ENCODE measurements at regions not wholly inside any gene's neighbourhood (a gene's known extent, or its start where the extent isn't known, plus 50 kb on each side); places are given as distances from the start of the nearest gene placed in this dataset.
A peak's percentile ranks its signal among the peaks of the same experiment; 100 is the strongest.
"Not testable (repeated sequence)": the region's sequence is repeated elsewhere in the genome, so short reads cannot be mapped to it uniquely, and the experiment has no call there.

GRCh38 chr13:44826591-44827350, 162.5 kb downstream of the NUFIP1 start:
- no peaks in the 10 kb centered on the region for H3K4me1 ChIP-seq (ENCODE audit: control insufficient read depth, insufficient read depth, low read length, poor library complexity, severe bottlenecking)
- no peaks in the 10 kb centered on the region for H3K36me3 ChIP-seq (ENCODE audit: control insufficient read depth, insufficient read depth, low read length)
- no peak overlapping the region for H3K27ac ChIP-seq (ENCODE audit: low read depth, low read length, severe bottlenecking)
- WGBS, 2 experiments (ENCODE audit: insufficient coverage in 2 of 2) = 81 to 88% methylated on average over 4 of the region's 11 CpGs
- H3K4me3 ChIP-seq (ENCODE audit: extremely low read depth, insufficient read depth, low read length, poor library complexity, severe bottlenecking) = no peak overlapping the region
- peaks cover 6% of the 10 kb centered on the region for H3K9me3 ChIP-seq (ENCODE audit: control insufficient read depth, low read length)

GRCh38 chr13:44825953-44826352, 163.3 kb downstream of the NUFIP1 start:
- WGBS, 2 experiments (ENCODE audit: insufficient coverage in 2 of 2) = 88 to 90% methylated on average over 3 to 4 of the region's 5 CpGs
- H3K36me3 ChIP-seq (ENCODE audit: control insufficient read depth, insufficient read depth, low read length) = no peaks in the 10 kb centered on the region
- H3K9me3 ChIP-seq (ENCODE audit: control insufficient read depth, low read length) = peaks cover 6% of the 10 kb centered on the region

GRCh38 chr13:44823555-44823954, 165.7 kb downstream of the NUFIP1 start:
- not testable (repeated sequence) for H3K27ac ChIP-seq (ENCODE audit: low read depth, low read length, severe bottlenecking); H3K9me3 ChIP-seq (ENCODE audit: control insufficient read depth, low read length); H3K4me3 ChIP-seq (ENCODE audit: extremely low read depth, insufficient read depth, low read length, poor library complexity, severe bottlenecking); H3K36me3 ChIP-seq (ENCODE audit: control insufficient read depth, insufficient read depth, low read length)
- 93 to 100% methylated on average over 5 to 6 of the region's 7 CpGs for WGBS, 2 experiments (ENCODE audit: insufficient coverage in 2 of 2)
- peaks cover 14% of the 10 kb centered on the region for H3K4me1 ChIP-seq (ENCODE audit: control insufficient read depth, insufficient read depth, low read length, poor library complexity, severe bottlenecking)

More at GRCh38 chr13:44825953-44826352, 163.3 kb downstream of the NUFIP1 start:
- Histone ChIP-seq H3K4me1 (ENCODE audit: control insufficient read depth, insufficient read depth, low read length, poor library complexity, severe bottlenecking) (no peaks in the 10 kb centered on the region), H3K27ac (ENCODE audit: low read depth, low read length, severe bottlenecking) (no peak overlapping the region), H3K4me3 (ENCODE audit: extremely low read depth, insufficient read depth, low read length, poor library complexity, severe bottlenecking) (no peak overlapping the region)

GRCh38 chr13:44822291-44822690, 167.0 kb downstream of the NUFIP1 start:
- Histone ChIP-seq H3K27ac (ENCODE audit: low read depth, low read length, severe bottlenecking) (no peak overlapping the region), H3K36me3 (ENCODE audit: control insufficient read depth, insufficient read depth, low read length) (no peaks in the 10 kb centered on the region), H3K9me3 (ENCODE audit: control insufficient read depth, low read length) (no peaks in the 10 kb centered on the region), H3K4me3 (ENCODE audit: extremely low read depth, insufficient read depth, low read length, poor library complexity, severe bottlenecking) (no peak overlapping the region), H3K4me1 (ENCODE audit: control insufficient read depth, insufficient read depth, low read length, poor library complexity, severe bottlenecking) (peaks cover 23% of the 10 kb centered on the region)
- 93 to 99% methylated on average over 10 of the region's 12 CpGs for WGBS, 2 experiments (ENCODE audit: insufficient coverage in 2 of 2)

- Histone ChIP-seq H3K9me3 (ENCODE audit: control insufficient read depth, low read length) (no peaks in the 10 kb centered on the region), H3K36me3 (ENCODE audit: control insufficient read depth, insufficient read depth, low read length) (no peaks in the 10 kb centered on the region), H3K4me3 (ENCODE audit: extremely low read depth, insufficient read depth, low read length, poor library complexity, severe bottlenecking) (no peak overlapping the region), H3K27ac (ENCODE audit: low read depth, low read length, severe bottlenecking) (no peak overlapping the region), H3K4me1 (ENCODE audit: control insufficient read depth, insufficient read depth, low read length, poor library complexity, severe bottlenecking) (peaks cover 41% of the 10 kb centered on the region)
- 82 to 100% methylated on average over 1 to 2 of the region's 6 CpGs for WGBS, 2 experiments (ENCODE audit: insufficient coverage in 2 of 2)
These were observed 169.5 kb downstream of the NUFIP1 start for GRCh38 chr13:44819772-44820171.

GRCh38 chr13:44819245-44819644, 170.0 kb downstream of the NUFIP1 start:
- WGBS, 2 experiments (ENCODE audit: insufficient coverage in 2 of 2) = 88 to 90% methylated on average over 2 of the region's 3 CpGs
- no peak overlapping the region for H3K27ac ChIP-seq (ENCODE audit: low read depth, low read length, severe bottlenecking)
- H3K4me3 ChIP-seq (ENCODE audit: extremely low read depth, insufficient read depth, low read length, poor library complexity, severe bottlenecking) = no peak overlapping the region
- peaks cover 41% of the 10 kb centered on the region for H3K4me1 ChIP-seq (ENCODE audit: control insufficient read depth, insufficient read depth, low read length, poor library complexity, severe bottlenecking)
- no peaks in the 10 kb centered on the region for H3K36me3 ChIP-seq (ENCODE audit: control insufficient read depth, insufficient read depth, low read length)
- no peaks in the 10 kb centered on the region for H3K9me3 ChIP-seq (ENCODE audit: control insufficient read depth, low read length)

- H3K4me1 ChIP-seq (ENCODE audit: control insufficient read depth, insufficient read depth, low read length, poor library complexity, severe bottlenecking) = peaks cover 45% of the 10 kb centered on the region
- no peaks in the 10 kb centered on the region for H3K36me3 ChIP-seq (ENCODE audit: control insufficient read depth, insufficient read depth, low read length)
- H3K27ac ChIP-seq (ENCODE audit: low read depth, low read length, severe bottlenecking) = no peak overlapping the region
- H3K4me3 ChIP-seq (ENCODE audit: extremely low read depth, insufficient read depth, low read length, poor library complexity, severe bottlenecking) = no peak overlapping the region
- WGBS, 2 experiments (ENCODE audit: insufficient coverage in 2 of 2) = 57 to 71% methylated on average over 4 to 5 of the region's 6 CpGs
- H3K9me3 ChIP-seq (ENCODE audit: control insufficient read depth, low read length) = no peaks in the 10 kb centered on the region
These were observed 170.8 kb downstream of the NUFIP1 start for GRCh38 chr13:44818428-44818827.

GRCh38 chr13:44818016-44818415, 171.3 kb downstream of the NUFIP1 start:
- H3K4me1 ChIP-seq (ENCODE audit: control insufficient read depth, insufficient read depth, low read length, poor library complexity, severe bottlenecking) = peaks cover 45% of the 10 kb centered on the region
- H3K36me3 ChIP-seq (ENCODE audit: control insufficient read depth, insufficient read depth, low read length) = no peaks in the 10 kb centered on the region
- no peaks in the 10 kb centered on the region for H3K9me3 ChIP-seq (ENCODE audit: control insufficient read depth, low read length)
- 74 to 76% methylated on average over 5 of the region's 5 CpGs for WGBS, 2 experiments (ENCODE audit: insufficient coverage in 2 of 2)
- no peak overlapping the region for H3K27ac ChIP-seq (ENCODE audit: low read depth, low read length, severe bottlenecking)
- H3K4me3 ChIP-seq (ENCODE audit: extremely low read depth, insufficient read depth, low read length, poor library complexity, severe bottlenecking) = no peak overlapping the region

- Histone ChIP-seq H3K9me3 (ENCODE audit: control insufficient read depth, low read length) (no peaks in the 10 kb centered on the region), H3K4me1 (ENCODE audit: control insufficient read depth, insufficient read depth, low read length, poor library complexity, severe bottlenecking) (peaks cover 45% of the 10 kb centered on the region), H3K27ac (ENCODE audit: low read depth, low read length, severe bottlenecking) (no peak overlapping the region), H3K4me3 (ENCODE audit: extremely low read depth, insufficient read depth, low read length, poor library complexity, severe bottlenecking) (no peak overlapping the region), H3K36me3 (ENCODE audit: control insufficient read depth, insufficient read depth, low read length) (no peaks in the 10 kb centered on the region)
- WGBS, 2 experiments (ENCODE audit: insufficient coverage in 2 of 2) = 75 to 89% methylated on average over 3 to 5 of the region's 5 CpGs
These were observed 172.1 kb downstream of the NUFIP1 start for GRCh38 chr13:44817131-44817671.

- no peaks in the 10 kb centered on the region for H3K9me3 ChIP-seq (ENCODE audit: control insufficient read depth, low read length)
- WGBS, 2 experiments (ENCODE audit: insufficient coverage in 2 of 2) = no CpG with 5 or more reads among the region's 1 CpG
- H3K36me3 ChIP-seq (ENCODE audit: control insufficient read depth, insufficient read depth, low read length) = no peaks in the 10 kb centered on the region
- no peak overlapping the region for H3K27ac ChIP-seq (ENCODE audit: low read depth, low read length, severe bottlenecking)
- H3K4me3 ChIP-seq (ENCODE audit: extremely low read depth, insufficient read depth, low read length, poor library complexity, severe bottlenecking) = no peak overlapping the region
- H3K4me1 ChIP-seq (ENCODE audit: control insufficient read depth, insufficient read depth, low read length, poor library complexity, severe bottlenecking) = peaks cover 45% of the 10 kb centered on the region
These were observed 172.6 kb downstream of the NUFIP1 start for GRCh38 chr13:44816701-44817100.

GRCh38 chr13:44815623-44816022, 173.6 kb downstream of the NUFIP1 start:
- peaks cover 45% of the 10 kb centered on the region for H3K4me1 ChIP-seq (ENCODE audit: control insufficient read depth, insufficient read depth, low read length, poor library complexity, severe bottlenecking)
- no peaks in the 10 kb centered on the region for H3K36me3 ChIP-seq (ENCODE audit: control insufficient read depth, insufficient read depth, low read length)
- H3K9me3 ChIP-seq (ENCODE audit: control insufficient read depth, low read length) = no peaks in the 10 kb centered on the region
- H3K27ac ChIP-seq (ENCODE audit: low read depth, low read length, severe bottlenecking) = peak overlapping the region; percentile 68
- no peak overlapping the region for H3K4me3 ChIP-seq (ENCODE audit: extremely low read depth, insufficient read depth, low read length, poor library complexity, severe bottlenecking)
- 34 to 55% methylated on average over 5 of the region's 5 CpGs for WGBS, 2 experiments (ENCODE audit: insufficient coverage in 2 of 2)

Data from mesodermal cell (in vitro differentiated cells).